ENCODE measurements at regions not wholly inside any gene's neighbourhood (a gene's known extent, or its start where the extent isn't known, plus 50 kb on each side); places are given as distances from the start of the nearest gene placed in this dataset.
A peak's percentile ranks its signal among the peaks of the same experiment; 100 is the strongest.

- H3K9me3 Mint-ChIP-seq, result peaks cover 0 to 6% (median 0%) of the 10 kb centered on the region in 7 donors
- Histone ChIP-seq H3K9ac (ENCODE audit: insufficient read depth, low read length, poor library complexity, severe bottlenecking) (no peak overlapping the region), H3K4me2 (replicated peaks; ENCODE audit: extremely low read depth, low read length, poor library complexity, severe bottlenecking) (no peak overlapping the region), H2AFZ (ENCODE audit: insufficient read depth, low read depth, low read length, poor library complexity, severe bottlenecking) (no peak overlapping the region), H3K79me2 (ENCODE audit: insufficient read depth, low read length) (no peaks in the 10 kb centered on the region), H3K4me3 (replicated peaks in 1 of 3; ENCODE audit: low read depth in 2 of 3, low read length in 3 of 3) (no peak overlapping the region), H3K36me3 (replicated peaks in 1 of 2; ENCODE audit: control insufficient read depth in 1 of 2, insufficient read depth in 2 of 2, low read length in 2 of 2) (no peaks in the 10 kb centered on the region), H4K20me1 (ENCODE audit: insufficient read depth, low read length) (no peaks in the 10 kb centered on the region), H3K27me3 (ENCODE audit: control insufficient read depth in 2 of 2, insufficient read depth in 2 of 2, low read length in 2 of 2) (no peaks in the 10 kb centered on the region), H3K9me3 (replicated peaks in 1 of 2; ENCODE audit: control insufficient read depth in 1 of 2, insufficient read depth in 1 of 2, low read length in 2 of 2) (no peaks in the 10 kb centered on the region), H3K27ac (ENCODE audit: low read depth in 1 of 2, low read length in 2 of 2) (no peak overlapping the region), H3K4me1 (ENCODE audit: control insufficient read depth in 1 of 2, insufficient read depth in 2 of 2, low read length in 2 of 2) (peaks cover 10 to 19% of the 10 kb centered on the region in 2 donors)
- no peak for DNase-seq
- no peak overlapping the region for H3K4me3 Mint-ChIP-seq
- no CpG with 5 or more reads among the region's 1 CpG for WGBS (ENCODE audit: insufficient coverage)
- no peak for TF ChIP-seq CTCF (IDR thresholded peaks at IDR 0.05)
- peak overlapping the region in 1 of 7 donors; percentile 24 for H3K27ac Mint-ChIP-seq
- peaks cover 0 to 5% (median 2%) of the 10 kb centered on the region in 3 donors for H3K27me3 Mint-ChIP-seq (ENCODE audit: low read depth in 3 of 3)
- H3K36me3 Mint-ChIP-seq, result no peaks in the 10 kb centered on the region
- peaks cover 18% of the 10 kb centered on the region for H3K4me1 Mint-ChIP-seq
- intact Hi-C loops (cut with micrococcal nuclease), result no loop called here
Measured at GRCh38 chr5:54769746-54770145, 215.6 kb downstream of the ESM1 start.

- Histone ChIP-seq H3K4me1 (ENCODE audit: control insufficient read depth in 1 of 2, insufficient read depth in 2 of 2, low read length in 2 of 2) (peaks cover 13 to 26% of the 10 kb centered on the region in 2 donors), H3K27ac (ENCODE audit: low read depth in 1 of 2, low read length in 2 of 2) (no peak overlapping the region), H3K79me2 (ENCODE audit: insufficient read depth, low read length) (no peaks in the 10 kb centered on the region), H3K9ac (ENCODE audit: insufficient read depth, low read length, poor library complexity, severe bottlenecking) (no peak overlapping the region), H3K4me2 (replicated peaks; ENCODE audit: extremely low read depth, low read length, poor library complexity, severe bottlenecking) (no peak overlapping the region), H4K20me1 (ENCODE audit: insufficient read depth, low read length) (no peaks in the 10 kb centered on the region), H3K36me3 (replicated peaks in 1 of 2; ENCODE audit: control insufficient read depth in 1 of 2, insufficient read depth in 2 of 2, low read length in 2 of 2) (no peaks in the 10 kb centered on the region), H3K27me3 (ENCODE audit: control insufficient read depth in 2 of 2, insufficient read depth in 2 of 2, low read length in 2 of 2) (no peaks in the 10 kb centered on the region), H3K9me3 (replicated peaks in 1 of 2; ENCODE audit: control insufficient read depth in 1 of 2, insufficient read depth in 1 of 2, low read length in 2 of 2) (no peaks in the 10 kb centered on the region), H2AFZ (ENCODE audit: insufficient read depth, low read depth, low read length, poor library complexity, severe bottlenecking) (no peak overlapping the region), H3K4me3 (replicated peaks in 1 of 3; ENCODE audit: low read depth in 2 of 3, low read length in 3 of 3) (no peak overlapping the region)
- Mint-ChIP-seq H3K36me3 (no peaks in the 10 kb centered on the region), H3K9me3 (peaks cover 0 to 6% (median 0%) of the 10 kb centered on the region in 7 donors), H3K4me1 (peaks cover 24% of the 10 kb centered on the region), H3K4me3 (no peak overlapping the region), H3K27ac (no peak overlapping the region), H3K27me3 (ENCODE audit: low read depth in 3 of 3) (peaks cover 0 to 6% (median 2%) of the 10 kb centered on the region in 3 donors)
- DNase-seq, result no peak
- no peak for TF ChIP-seq CTCF (IDR thresholded peaks at IDR 0.05)
- WGBS (ENCODE audit: insufficient coverage), result 95% methylated on average over 4 of the region's 6 CpGs
- intact Hi-C loops (cut with micrococcal nuclease), result no loop called here
Measured at GRCh38 chr5:54769072-54769471, 216.3 kb downstream of the ESM1 start.
